Fibroblast of lung (primary cell): ENCODE measurements at regions not wholly inside any gene's neighbourhood (a gene's known extent, or its start where the extent isn't known, plus 50 kb on each side); places are given as distances from the start of the nearest gene placed in this dataset.

Source experiments
- DNase-seq, 2 donors: peaks; one replicate each; pipeline versions ENCODE4 v3.0.0 to v3.0.0-alpha.2; 2010; ENCODE audit warnings: low read depth in 2 of 2
- H2AFZ ChIP-seq: 2 replicates; pipeline ENCODE4 v1.5.1; 2012; ENCODE audit warnings: low read length, control low read depth, inconsistent platforms
- H3K27ac ChIP-seq: 2 replicates; pipeline ENCODE4 v1.5.1; 2011; ENCODE audit warnings: low read length, control low read depth; ENCODE audit not compliant: insufficient read depth
- H3K27me3 ChIP-seq: 2 replicates; pipeline ENCODE4 v1.5.1; 2011; ENCODE audit warnings: mild to moderate bottlenecking, low read length; ENCODE audit not compliant: control insufficient read depth, insufficient read depth
- H3K36me3 ChIP-seq: 2 replicates; pipeline ENCODE4 v1.5.1; 2011; ENCODE audit warnings: low read length; ENCODE audit not compliant: control insufficient read depth, insufficient read depth
- H3K4me1 ChIP-seq: 2 replicates; pipeline ENCODE4 v1.5.1; 2011; ENCODE audit warnings: low read length; ENCODE audit not compliant: control insufficient read depth, insufficient read depth; ENCODE audit errors: extremely low read depth
- H3K4me2 ChIP-seq: 2 replicates; pipeline ENCODE4 v1.5.1; 2011; ENCODE audit warnings: low read length, control low read depth; ENCODE audit not compliant: insufficient read depth; ENCODE audit errors: extremely low read depth
- H3K4me3 ChIP-seq, 4 experiments: fragments of 200-600 bp in 1 of 4; sonication (generic) in 1 of 4; replicated peaks in 1 of 4; 2 replicates each; pipeline ENCODE4 v1.5.1; 2011 to 2016; ENCODE audit warnings: low read length in 4 of 4, low read depth in 3 of 4, mild to moderate bottlenecking in 3 of 4, control low read depth in 2 of 4, inconsistent platforms in 1 of 4, mixed read lengths in 1 of 4; ENCODE audit not compliant: insufficient read depth in 1 of 4; ENCODE audit errors: control extremely low read depth in 1 of 4
- H3K79me2 ChIP-seq: 2 replicates; pipeline ENCODE4 v1.5.1; 2012; ENCODE audit warnings: mild to moderate bottlenecking, low read length, inconsistent platforms; ENCODE audit not compliant: control insufficient read depth, insufficient read depth
- H3K9ac ChIP-seq: 2 replicates; pipeline ENCODE4 v1.5.1; 2011; ENCODE audit warnings: mild to moderate bottlenecking, low read length, control low read depth; ENCODE audit not compliant: insufficient read depth
- H3K9me3 ChIP-seq: 2 replicates; pipeline ENCODE4 v1.5.1; 2012; ENCODE audit warnings: low read depth, low read length; ENCODE audit not compliant: control insufficient read depth, insufficient read depth
- H4K20me1 ChIP-seq: 2 replicates; pipeline ENCODE4 v1.5.1; 2011; ENCODE audit warnings: low read length; ENCODE audit not compliant: control insufficient read depth, insufficient read depth; ENCODE audit errors: extremely low read depth
- EZH2 ChIP-seq: IDR thresholded peaks from 2 replicates; pipeline ENCODE4 v1.5.1; 2012; ENCODE audit warnings: low read length, control low read depth, mild to moderate bottlenecking; ENCODE audit errors: missing control alignments
- TF ChIP-seq, protein P1 (sequence below), 2 donors: IDR thresholded peaks in 1 of 2; conservative IDR thresholded peaks in 1 of 2; 1 replicate in 1 of 2; 2 replicates in 1 of 2; pipeline ENCODE4 v1.5.1; 2011 to 2012; ENCODE audit warnings: low read length in 2 of 2, control low read depth in 1 of 2, inconsistent platforms in 1 of 2, low read depth in 1 of 2, mild to moderate bottlenecking in 1 of 2

- TF ChIP-seq, protein P1, sequence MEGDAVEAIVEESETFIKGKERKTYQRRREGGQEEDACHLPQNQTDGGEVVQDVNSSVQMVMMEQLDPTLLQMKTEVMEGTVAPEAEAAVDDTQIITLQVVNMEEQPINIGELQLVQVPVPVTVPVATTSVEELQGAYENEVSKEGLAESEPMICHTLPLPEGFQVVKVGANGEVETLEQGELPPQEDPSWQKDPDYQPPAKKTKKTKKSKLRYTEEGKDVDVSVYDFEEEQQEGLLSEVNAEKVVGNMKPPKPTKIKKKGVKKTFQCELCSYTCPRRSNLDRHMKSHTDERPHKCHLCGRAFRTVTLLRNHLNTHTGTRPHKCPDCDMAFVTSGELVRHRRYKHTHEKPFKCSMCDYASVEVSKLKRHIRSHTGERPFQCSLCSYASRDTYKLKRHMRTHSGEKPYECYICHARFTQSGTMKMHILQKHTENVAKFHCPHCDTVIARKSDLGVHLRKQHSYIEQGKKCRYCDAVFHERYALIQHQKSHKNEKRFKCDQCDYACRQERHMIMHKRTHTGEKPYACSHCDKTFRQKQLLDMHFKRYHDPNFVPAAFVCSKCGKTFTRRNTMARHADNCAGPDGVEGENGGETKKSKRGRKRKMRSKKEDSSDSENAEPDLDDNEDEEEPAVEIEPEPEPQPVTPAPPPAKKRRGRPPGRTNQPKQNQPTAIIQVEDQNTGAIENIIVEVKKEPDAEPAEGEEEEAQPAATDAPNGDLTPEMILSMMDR (conservative IDR thresholded peaks at IDR 0.05 in 1 of 2, IDR thresholded peaks at IDR 0.05 in 1 of 2; ENCODE audit: low read depth in 1 of 2, low read length in 2 of 2), result no peak
- TF ChIP-seq EZH2, result no peak
- no peaks in the 10 kb centered on the region for H3K36me3 ChIP-seq
- no peak overlapping the region for H2AFZ ChIP-seq
- no peak for DNase-seq
- H3K9me3 ChIP-seq, result no peaks in the 10 kb centered on the region
- H3K4me3 ChIP-seq, result no peak overlapping the region
- no peaks in the 10 kb centered on the region for H4K20me1 ChIP-seq
- H3K27me3 ChIP-seq, result no peaks in the 10 kb centered on the region
- no peak overlapping the region for H3K27ac ChIP-seq
- H3K79me2 ChIP-seq, result no peaks in the 10 kb centered on the region
- no peaks in the 10 kb centered on the region for H3K4me1 ChIP-seq
- H3K4me2 ChIP-seq, result no peak overlapping the region
- no peak overlapping the region for H3K9ac ChIP-seq
Observed at GRCh38 chrX:143306991-143307937, 210.0 kb downstream of the SPANXN3 start.

DNA sequence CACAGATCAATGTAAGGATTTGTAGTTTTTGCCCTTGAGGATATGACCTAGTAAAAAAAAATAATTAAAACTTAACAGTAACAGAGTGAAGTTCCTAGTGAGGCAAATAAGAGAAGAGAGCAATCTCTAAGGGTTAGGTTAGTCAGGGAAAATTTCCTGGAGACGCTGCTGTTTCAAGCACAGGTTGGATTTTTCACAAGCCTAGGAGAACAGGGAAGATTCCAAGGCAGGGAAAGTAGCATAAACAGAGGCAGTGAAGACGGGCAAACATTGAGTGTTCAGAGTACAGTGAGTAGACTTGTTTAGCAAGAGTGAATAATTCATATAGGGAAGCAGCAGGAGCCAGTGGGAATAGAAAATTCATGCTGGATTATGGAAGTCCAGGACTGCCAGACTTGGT, 212.8 kb downstream of the SPANXN3 start:
- no peak overlapping the region for H3K27ac ChIP-seq

GRCh38 chrX:143304025-143304424, 213.2 kb downstream of the SPANXN3 start:
- H3K9ac ChIP-seq, result no peak overlapping the region
- no peaks in the 10 kb centered on the region for H3K9me3 ChIP-seq
- TF ChIP-seq EZH2, result no peak
- TF ChIP-seq, protein P1 (conservative IDR thresholded peaks at IDR 0.05 in 1 of 2, IDR thresholded peaks at IDR 0.05 in 1 of 2; ENCODE audit: low read depth in 1 of 2, low read length in 2 of 2), result no peak

More for the DNA sequence above, 212.8 kb downstream of the SPANXN3 start:
- Histone ChIP-seq H4K20me1 (no peaks in the 10 kb centered on the region), H3K27me3 (no peaks in the 10 kb centered on the region), H3K79me2 (no peaks in the 10 kb centered on the region), H3K36me3 (no peaks in the 10 kb centered on the region), H3K4me1 (no peaks in the 10 kb centered on the region), H3K9ac (no peak overlapping the region), H3K4me2 (no peak overlapping the region), H2AFZ (no peak overlapping the region), H3K4me3 (no peak overlapping the region), H3K9me3 (no peaks in the 10 kb centered on the region)
- TF ChIP-seq EZH2, result no peak
- TF ChIP-seq, protein P1 (conservative IDR thresholded peaks at IDR 0.05 in 1 of 2, IDR thresholded peaks at IDR 0.05 in 1 of 2; ENCODE audit: low read depth in 1 of 2, low read length in 2 of 2), result no peak
- DNase-seq, result no peak

More at GRCh38 chrX:143304025-143304424, 213.2 kb downstream of the SPANXN3 start:
- H3K27me3 ChIP-seq, result no peaks in the 10 kb centered on the region
- no peaks in the 10 kb centered on the region for H4K20me1 ChIP-seq
- DNase-seq, result no peak
- no peaks in the 10 kb centered on the region for H3K79me2 ChIP-seq
- no peaks in the 10 kb centered on the region for H3K4me1 ChIP-seq
- no peak overlapping the region for H2AFZ ChIP-seq
- H3K36me3 ChIP-seq, result no peaks in the 10 kb centered on the region
- no peak overlapping the region for H3K4me3 ChIP-seq
- H3K4me2 ChIP-seq, result no peak overlapping the region
- H3K27ac ChIP-seq, result no peak overlapping the region
